ENCODE measurements at regions not wholly inside any gene's neighbourhood (a gene's known extent, or its start where the extent isn't known, plus 50 kb on each side); places are given as distances from the start of the nearest gene placed in this dataset.

DNA sequence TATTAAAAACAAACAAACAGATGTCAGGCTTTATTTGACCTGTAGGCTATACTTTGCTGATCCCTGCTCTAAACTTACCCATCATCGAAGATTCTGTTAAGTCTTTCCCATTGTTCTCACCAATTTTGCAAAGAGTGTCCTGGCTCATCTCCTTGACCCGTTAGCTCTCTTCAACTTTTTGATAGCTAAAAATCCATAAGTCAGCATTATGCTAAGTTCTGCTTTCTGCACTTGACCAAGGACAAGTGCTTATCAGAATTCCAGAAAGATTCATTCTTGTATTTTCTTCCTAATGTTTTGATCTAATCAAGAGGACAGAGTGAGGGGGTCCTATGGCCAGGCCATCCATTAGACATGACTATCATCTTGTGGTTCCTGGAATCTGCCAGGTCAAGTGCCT lies 503.5 kb downstream of the FUT8 start:
- Histone ChIP-seq H3K4me3 (no peak overlapping the region), H3K4me2 (no peak overlapping the region), H3K27ac (no peak overlapping the region), H3K36me3 (no peaks in the 10 kb centered on the region), H3K4me1 (no peaks in the 10 kb centered on the region), H3F3A (ENCODE audit: low read depth) (no peaks in the 10 kb centered on the region), H3K9ac (no peak overlapping the region), H3K9me3 (ENCODE audit: low read depth) (no peaks in the 10 kb centered on the region), H3K27me3 (no peaks in the 10 kb centered on the region), H2AFZ (replicated peaks) (no peak overlapping the region), H4K20me1 (ENCODE audit: low read depth) (no peaks in the 10 kb centered on the region), H3K79me2 (ENCODE audit: low read depth) (no peaks in the 10 kb centered on the region)
- TF ChIP-seq EZH2 (IDR thresholded peaks at IDR 0.05), result no peak
- TF ChIP-seq EZH2phosphoT487 (IDR thresholded peaks at IDR 0.05), result no peak
- TF ChIP-seq, protein P1, sequence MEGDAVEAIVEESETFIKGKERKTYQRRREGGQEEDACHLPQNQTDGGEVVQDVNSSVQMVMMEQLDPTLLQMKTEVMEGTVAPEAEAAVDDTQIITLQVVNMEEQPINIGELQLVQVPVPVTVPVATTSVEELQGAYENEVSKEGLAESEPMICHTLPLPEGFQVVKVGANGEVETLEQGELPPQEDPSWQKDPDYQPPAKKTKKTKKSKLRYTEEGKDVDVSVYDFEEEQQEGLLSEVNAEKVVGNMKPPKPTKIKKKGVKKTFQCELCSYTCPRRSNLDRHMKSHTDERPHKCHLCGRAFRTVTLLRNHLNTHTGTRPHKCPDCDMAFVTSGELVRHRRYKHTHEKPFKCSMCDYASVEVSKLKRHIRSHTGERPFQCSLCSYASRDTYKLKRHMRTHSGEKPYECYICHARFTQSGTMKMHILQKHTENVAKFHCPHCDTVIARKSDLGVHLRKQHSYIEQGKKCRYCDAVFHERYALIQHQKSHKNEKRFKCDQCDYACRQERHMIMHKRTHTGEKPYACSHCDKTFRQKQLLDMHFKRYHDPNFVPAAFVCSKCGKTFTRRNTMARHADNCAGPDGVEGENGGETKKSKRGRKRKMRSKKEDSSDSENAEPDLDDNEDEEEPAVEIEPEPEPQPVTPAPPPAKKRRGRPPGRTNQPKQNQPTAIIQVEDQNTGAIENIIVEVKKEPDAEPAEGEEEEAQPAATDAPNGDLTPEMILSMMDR (IDR thresholded peaks at IDR 0.05), result no peak
- no peak overlapping the region for H3K27ac Mint-ChIP-seq
- no peaks in the 10 kb centered on the region for H3K9me3 Mint-ChIP-seq
- no peaks in the 10 kb centered on the region for H3K4me1 Mint-ChIP-seq
- H3K27me3 Mint-ChIP-seq (ENCODE audit: insufficient read depth, low read depth), result peaks cover 4% of the 10 kb centered on the region
- no peak for DNase-seq (ENCODE audit: low spot score)
- no peak overlapping the region for H3K4me3 Mint-ChIP-seq
- no peaks in the 10 kb centered on the region for H3K36me3 Mint-ChIP-seq

DNA sequence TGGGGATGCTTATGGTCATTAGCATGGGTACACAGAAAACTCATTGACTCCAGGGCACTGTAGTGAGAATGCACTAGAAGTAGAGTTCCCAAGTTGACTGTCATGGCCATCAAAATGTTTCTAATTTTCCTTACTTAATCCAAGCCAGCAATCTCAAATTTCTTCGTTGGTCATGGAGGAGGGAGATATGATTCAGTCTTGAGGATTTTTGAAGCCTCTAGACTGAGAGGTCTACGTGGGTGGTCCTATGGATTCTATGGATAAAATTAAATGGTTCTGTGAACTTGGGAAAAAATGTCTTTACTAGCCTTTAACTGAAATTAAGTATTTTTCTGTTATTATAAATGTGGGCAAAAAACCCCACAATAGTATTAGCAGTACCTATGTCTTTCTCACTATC lies 508.5 kb downstream of the FUT8 start:
- Histone ChIP-seq H2AFZ (replicated peaks) (no peak overlapping the region), H3K4me2 (no peak overlapping the region), H3K4me1 (peaks cover under 1% of the 10 kb centered on the region), H3K27me3 (no peaks in the 10 kb centered on the region), H3F3A (ENCODE audit: low read depth) (no peaks in the 10 kb centered on the region), H3K9ac (no peak overlapping the region), H4K20me1 (ENCODE audit: low read depth) (no peaks in the 10 kb centered on the region), H3K4me3 (no peak overlapping the region), H3K27ac (no peak overlapping the region), H3K9me3 (ENCODE audit: low read depth) (no peaks in the 10 kb centered on the region), H3K79me2 (ENCODE audit: low read depth) (no peaks in the 10 kb centered on the region), H3K36me3 (no peaks in the 10 kb centered on the region)
- H3K36me3 Mint-ChIP-seq, result no peaks in the 10 kb centered on the region
- peaks cover 4% of the 10 kb centered on the region for H3K27me3 Mint-ChIP-seq (ENCODE audit: insufficient read depth, low read depth)
- TF ChIP-seq EZH2 (IDR thresholded peaks at IDR 0.05), result no peak
- TF ChIP-seq EZH2phosphoT487 (IDR thresholded peaks at IDR 0.05), result no peak
- TF ChIP-seq, protein P1 (IDR thresholded peaks at IDR 0.05), result no peak
- H3K9me3 Mint-ChIP-seq, result peaks cover 4% of the 10 kb centered on the region
- H3K27ac Mint-ChIP-seq, result no peak overlapping the region
- peaks cover 6% of the 10 kb centered on the region for H3K4me1 Mint-ChIP-seq
- DNase-seq (ENCODE audit: low spot score), result no peak
- no peak overlapping the region for H3K4me3 Mint-ChIP-seq

DNA sequence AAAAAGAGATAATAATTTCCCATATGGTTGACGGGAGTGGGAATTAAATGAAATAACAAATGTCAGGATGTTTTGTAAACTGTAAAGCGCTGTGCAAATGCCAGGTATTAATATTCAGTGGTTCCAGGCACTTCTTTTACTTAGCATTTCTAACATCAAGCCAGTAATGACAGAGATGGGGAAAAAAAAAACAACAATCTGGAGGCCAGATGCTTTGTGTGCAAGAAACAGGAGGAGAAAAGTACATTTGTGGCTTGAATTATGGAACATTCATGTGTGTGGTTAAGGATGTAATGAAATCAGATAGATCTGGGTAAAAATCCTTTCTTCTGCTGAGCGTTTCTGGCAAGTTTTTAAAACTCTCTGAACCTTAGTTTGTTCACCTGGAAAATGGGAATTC lies 509.6 kb downstream of the FUT8 start:
- Mint-ChIP-seq H3K36me3 (no peaks in the 10 kb centered on the region), H3K4me1 (peaks cover 9% of the 10 kb centered on the region), H3K4me3 (no peak overlapping the region), H3K27ac (no peak overlapping the region), H3K9me3 (peaks cover 4% of the 10 kb centered on the region), H3K27me3 (ENCODE audit: insufficient read depth, low read depth) (peaks cover 4% of the 10 kb centered on the region)
- H4K20me1 ChIP-seq (ENCODE audit: low read depth), result no peaks in the 10 kb centered on the region
- DNase-seq (ENCODE audit: low spot score), result no peak
- H3K9me3 ChIP-seq (ENCODE audit: low read depth), result no peaks in the 10 kb centered on the region
- no peak overlapping the region for H3K27ac ChIP-seq
- no peak overlapping the region for H2AFZ ChIP-seq (replicated peaks)
- H3K4me3 ChIP-seq, result no peak overlapping the region
- no peaks in the 10 kb centered on the region for H3K79me2 ChIP-seq (ENCODE audit: low read depth)
- H3K36me3 ChIP-seq, result no peaks in the 10 kb centered on the region
- H3F3A ChIP-seq (ENCODE audit: low read depth), result no peaks in the 10 kb centered on the region
- peaks cover 10% of the 10 kb centered on the region for H3K4me1 ChIP-seq
- TF ChIP-seq, protein P1 (IDR thresholded peaks at IDR 0.05), result no peak
- no peak for TF ChIP-seq EZH2phosphoT487 (IDR thresholded peaks at IDR 0.05)
- no peak for TF ChIP-seq EZH2 (IDR thresholded peaks at IDR 0.05)
- H3K27me3 ChIP-seq, result no peaks in the 10 kb centered on the region
- H3K9ac ChIP-seq, result no peak overlapping the region
- H3K4me2 ChIP-seq, result no peak overlapping the region

All from neural progenitor cell (in vitro differentiated cells).